ENCODE measurements at regions not wholly inside any gene's neighbourhood (a gene's known extent, or its start where the extent isn't known, plus 50 kb on each side); places are given as distances from the start of the nearest gene placed in this dataset.

DNA sequence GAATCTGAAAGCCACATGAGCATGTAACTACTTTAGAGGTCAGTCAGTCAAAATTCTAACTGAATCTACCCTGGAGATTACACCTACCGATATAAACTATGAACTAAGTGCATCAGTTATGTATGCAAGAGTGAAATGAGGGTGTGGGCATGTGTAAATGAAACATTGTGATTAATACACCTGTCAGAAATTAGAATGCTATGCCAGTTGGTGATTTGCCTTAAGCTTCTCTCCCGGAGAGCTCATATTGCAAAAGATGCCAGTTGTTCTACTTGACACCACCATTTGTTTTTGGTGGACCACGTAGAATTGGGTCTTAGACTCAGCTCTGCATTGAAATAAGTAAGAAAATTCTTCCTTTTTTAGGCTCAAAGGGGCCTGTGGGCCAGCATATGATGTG, 91.0 kb upstream of the KBTBD8 start:
- TF ChIP-seq, protein P1, sequence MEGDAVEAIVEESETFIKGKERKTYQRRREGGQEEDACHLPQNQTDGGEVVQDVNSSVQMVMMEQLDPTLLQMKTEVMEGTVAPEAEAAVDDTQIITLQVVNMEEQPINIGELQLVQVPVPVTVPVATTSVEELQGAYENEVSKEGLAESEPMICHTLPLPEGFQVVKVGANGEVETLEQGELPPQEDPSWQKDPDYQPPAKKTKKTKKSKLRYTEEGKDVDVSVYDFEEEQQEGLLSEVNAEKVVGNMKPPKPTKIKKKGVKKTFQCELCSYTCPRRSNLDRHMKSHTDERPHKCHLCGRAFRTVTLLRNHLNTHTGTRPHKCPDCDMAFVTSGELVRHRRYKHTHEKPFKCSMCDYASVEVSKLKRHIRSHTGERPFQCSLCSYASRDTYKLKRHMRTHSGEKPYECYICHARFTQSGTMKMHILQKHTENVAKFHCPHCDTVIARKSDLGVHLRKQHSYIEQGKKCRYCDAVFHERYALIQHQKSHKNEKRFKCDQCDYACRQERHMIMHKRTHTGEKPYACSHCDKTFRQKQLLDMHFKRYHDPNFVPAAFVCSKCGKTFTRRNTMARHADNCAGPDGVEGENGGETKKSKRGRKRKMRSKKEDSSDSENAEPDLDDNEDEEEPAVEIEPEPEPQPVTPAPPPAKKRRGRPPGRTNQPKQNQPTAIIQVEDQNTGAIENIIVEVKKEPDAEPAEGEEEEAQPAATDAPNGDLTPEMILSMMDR (IDR thresholded peaks at IDR 0.05; ENCODE audit: insufficient read depth, low read depth, low read length, missing control alignments): no peak
- peak; percentile 45 for DNase-seq (ENCODE audit: low read depth)
- H3K4me3 ChIP-seq (ENCODE audit: low read length): no peak overlapping the region

DNA sequence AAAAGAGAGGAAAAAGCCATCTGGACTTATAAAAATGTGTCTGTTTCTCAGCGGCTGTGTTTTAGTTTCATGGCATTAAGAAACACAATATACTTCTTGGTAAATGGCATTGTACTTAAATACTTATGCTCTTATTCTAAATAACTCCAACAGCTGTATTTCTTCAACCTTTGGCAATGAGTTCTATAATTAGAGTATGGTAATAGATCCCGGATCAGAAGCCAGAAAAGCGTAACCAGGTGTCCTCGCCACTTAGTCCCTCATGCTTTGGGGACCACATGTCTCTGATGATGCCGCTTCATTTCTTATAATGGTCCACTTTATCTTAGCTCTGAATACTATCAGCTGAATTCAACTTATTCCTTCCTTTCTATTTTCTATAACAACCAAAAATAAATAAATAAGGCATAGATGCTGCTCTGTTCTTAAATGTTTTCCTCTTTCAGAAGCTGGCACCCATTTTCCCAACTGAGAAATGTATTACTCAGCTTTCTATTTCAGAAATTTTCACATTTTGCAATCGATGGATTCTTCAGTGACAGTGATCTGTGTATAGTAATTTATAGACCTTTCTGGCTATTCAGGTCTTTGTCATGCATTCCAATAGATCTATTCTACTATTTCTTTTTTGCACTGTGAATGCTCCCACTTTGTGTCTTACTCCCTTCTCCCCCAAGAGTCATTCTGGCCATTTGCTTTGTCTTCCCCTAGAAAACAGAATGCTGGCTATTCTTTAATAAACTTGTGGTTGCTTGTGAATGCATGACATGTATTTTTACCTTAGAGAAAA, 87.6 kb upstream of the KBTBD8 start:
- TF ChIP-seq, protein P1 (IDR thresholded peaks at IDR 0.05; ENCODE audit: insufficient read depth, low read depth, low read length, missing control alignments): no peak
- H3K4me3 ChIP-seq (ENCODE audit: low read length): no peak overlapping the region
- DNase-seq (ENCODE audit: low read depth): no peak

DNA sequence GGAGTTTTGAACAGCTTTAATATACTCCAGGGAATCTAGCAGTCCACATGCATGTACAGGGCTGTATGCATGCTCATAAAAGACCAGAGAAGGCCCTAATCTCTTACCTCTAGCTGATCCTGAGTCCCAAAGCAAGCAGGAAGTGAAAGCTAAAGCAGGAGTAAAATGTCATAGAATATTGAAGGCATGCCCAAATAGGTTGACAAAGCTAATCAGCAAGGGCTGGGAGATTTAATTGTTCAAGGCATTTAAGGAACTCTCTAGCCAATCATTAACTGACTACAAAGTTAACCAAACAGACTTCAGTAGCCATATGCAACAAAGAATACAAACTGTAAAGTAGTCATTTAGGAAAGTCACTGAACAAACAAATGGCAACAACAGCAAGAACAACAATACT, 85.8 kb upstream of the KBTBD8 start:
- TF ChIP-seq, protein P1 (IDR thresholded peaks at IDR 0.05; ENCODE audit: insufficient read depth, low read depth, low read length, missing control alignments): no peak
- H3K4me3 ChIP-seq (ENCODE audit: low read length): no peak overlapping the region
- no peak for DNase-seq (ENCODE audit: low read depth)

DNA sequence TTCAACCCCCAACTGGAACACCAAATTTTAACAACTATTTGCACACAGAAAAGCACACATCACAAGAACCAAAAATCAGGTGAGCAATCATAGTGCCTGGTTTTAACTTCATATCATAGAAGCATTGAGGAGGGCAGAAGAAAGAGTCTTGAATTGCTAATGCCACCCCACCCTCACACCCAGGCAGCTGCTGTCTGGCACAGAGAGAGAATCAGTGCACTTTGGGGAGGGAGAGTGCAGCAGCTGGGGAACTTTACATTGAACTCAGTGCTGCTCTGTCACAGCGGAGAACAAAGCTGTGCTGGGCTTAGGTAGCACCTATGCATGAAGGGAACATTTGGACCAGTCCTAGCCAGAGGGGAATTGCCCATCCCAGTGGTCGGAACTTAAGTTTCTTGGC, 76.0 kb upstream of the KBTBD8 start:
- DNase-seq (ENCODE audit: low read depth): no peak
- TF ChIP-seq, protein P1 (IDR thresholded peaks at IDR 0.05; ENCODE audit: insufficient read depth, low read depth, low read length, missing control alignments): no peak
- H3K4me3 ChIP-seq (ENCODE audit: low read length): no peak overlapping the region

DNA sequence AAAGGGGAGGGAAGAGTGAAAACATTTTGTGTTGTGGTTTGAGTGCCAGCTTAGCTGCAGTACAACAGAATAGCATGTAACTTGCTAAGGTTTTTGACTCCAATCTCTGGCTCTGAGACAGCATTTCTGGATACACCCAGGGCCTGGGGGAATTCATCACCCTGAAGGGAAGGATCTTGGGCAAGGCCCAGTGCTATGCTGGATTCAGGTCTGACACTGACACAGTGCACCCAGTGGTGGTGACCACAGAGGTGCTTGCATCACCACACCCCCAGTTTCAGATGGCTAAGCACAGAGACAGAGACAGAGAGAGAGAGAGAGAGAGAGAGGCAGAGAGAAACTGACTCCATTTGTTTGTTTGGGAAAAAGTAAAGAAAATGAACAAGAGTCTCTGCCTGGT, 74.1 kb upstream of the KBTBD8 start:
- TF ChIP-seq, protein P1 (IDR thresholded peaks at IDR 0.05; ENCODE audit: insufficient read depth, low read depth, low read length, missing control alignments): no peak
- H3K4me3 ChIP-seq (ENCODE audit: low read length): no peak overlapping the region
- DNase-seq (ENCODE audit: low read depth): peak; percentile 69

DNA sequence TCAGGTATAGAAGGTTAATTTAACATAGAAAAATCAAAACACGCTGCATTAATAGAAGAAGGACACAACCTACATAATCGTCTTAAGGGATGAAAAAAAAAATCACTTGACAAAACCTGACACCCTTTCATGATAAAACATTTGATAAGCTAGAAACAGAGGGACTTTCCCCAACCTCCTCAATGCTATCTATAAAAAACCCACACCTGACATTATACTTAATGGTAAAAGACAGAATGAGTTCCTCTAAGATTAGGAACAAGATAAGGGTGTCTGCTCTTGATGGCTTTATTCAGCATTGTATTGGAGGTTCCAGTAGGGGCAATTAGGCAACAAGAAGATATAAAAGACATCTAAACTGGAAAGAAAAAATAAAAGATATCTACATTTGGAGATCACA, 69.9 kb upstream of the KBTBD8 start:
- no peak overlapping the region for H3K4me3 ChIP-seq (ENCODE audit: low read length)
- no peak for DNase-seq (ENCODE audit: low read depth)
- TF ChIP-seq, protein P1 (IDR thresholded peaks at IDR 0.05; ENCODE audit: insufficient read depth, low read depth, low read length, missing control alignments): no peak

DNA sequence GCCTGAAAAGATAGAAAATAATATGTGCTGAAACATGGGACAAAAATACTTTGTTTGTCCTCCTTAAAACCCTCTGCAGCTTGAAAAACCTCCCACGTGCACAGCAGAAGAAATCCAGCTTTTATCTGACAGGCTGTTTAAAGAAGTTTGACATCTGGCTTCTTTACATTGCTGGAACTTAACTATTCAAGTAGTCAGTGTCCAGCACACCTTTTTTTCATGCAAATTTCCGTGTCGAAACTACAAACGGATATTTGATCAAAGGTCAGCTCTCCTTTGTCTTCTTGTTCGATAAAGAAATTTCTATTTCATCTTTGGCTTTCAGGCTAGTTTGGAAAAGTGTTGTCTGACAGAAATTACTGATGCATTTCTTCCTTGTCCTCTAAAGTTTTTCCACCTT, 66.8 kb upstream of the KBTBD8 start:
- no peak for DNase-seq (ENCODE audit: low read depth)
- TF ChIP-seq, protein P1 (IDR thresholded peaks at IDR 0.05; ENCODE audit: insufficient read depth, low read depth, low read length, missing control alignments): no peak
- no peak overlapping the region for H3K4me3 ChIP-seq (ENCODE audit: low read length)
